AG04450 (cell line): ENCODE measurements at regions not wholly inside any gene's neighbourhood (a gene's known extent, or its start where the extent isn't known, plus 50 kb on each side); places are given as distances from the start of the nearest gene placed in this dataset.

Experiments used
- CTCF ChIA-PET: fragments of 300-600, 350-600 bp; formaldehyde crosslinking; extraction: SDS; loops from one replicate; lab custom pipeline; 2022; ENCODE audit warnings: antibody characterized with exemption, inconsistent platforms; lab: Charles Lee
- POLR2A ChIA-PET: fragments of 350-600 bp; formaldehyde crosslinking; extraction: SDS; loops from one replicate; lab custom pipeline; 2021; ENCODE audit warnings: antibody characterized with exemption, inconsistent platforms; lab: Yijun Ruan, JAX
- DNase-seq: peaks from one replicate; pipeline ENCODE4 v3.0.0-alpha.2; 2011; ENCODE audit warnings: low read depth, low spot score
- H3K27ac ChIP-seq: one replicate; pipeline ENCODE4 v1.5.1; 2012; ENCODE audit warnings: low read depth, low read length, control low read depth
- H3K27me3 ChIP-seq: one replicate; pipeline ENCODE4 v1.6.0; 2012; ENCODE audit warnings: low read length; ENCODE audit not compliant: control insufficient read depth, insufficient read depth
- H3K4me3 ChIP-seq: 2 replicates; pipeline ENCODE4 v1.5.1; 2011; ENCODE audit warnings: mild to moderate bottlenecking, low read depth, low read length, control low read depth
- H3K9me3 ChIP-seq: 2 replicates; pipeline ENCODE4 v1.5.1; 2012; ENCODE audit warnings: low read length; ENCODE audit not compliant: control insufficient read depth, insufficient read depth
- CTCF ChIP-seq: IDR thresholded peaks from 2 replicates; pipeline ENCODE4 v1.5.1; 2011; ENCODE audit warnings: low read depth, low read length, control low read depth, inconsistent platforms

- no peaks in the 10 kb centered on the region for H3K9me3 ChIP-seq
- H3K4me3 ChIP-seq, result no peak overlapping the region
- no peak overlapping the region for H3K27ac ChIP-seq
- no peak for DNase-seq
- no peak for TF ChIP-seq CTCF
- POLR2A ChIA-PET, result no interaction called here
- H3K27me3 ChIP-seq, result peaks cover under 1% of the 10 kb centered on the region
- CTCF ChIA-PET, result no interaction called here
Measured at GRCh38 chr18:10121786-10122515, 208.1 kb downstream of the VAPA start.

GRCh38 chr18:10122988-10123950 lies 209.5 kb downstream of the VAPA start:
- H3K27me3 ChIP-seq, result peaks cover 10% of the 10 kb centered on the region
- DNase-seq, result no peak
- POLR2A ChIA-PET, result no interaction called here
- no peak for TF ChIP-seq CTCF
- CTCF ChIA-PET, result interaction anchor here (0.7 kb wide), 1 partner anchor 152 kb away, joined by 9 read pairs; no protein-coding TSS in a partner anchor
- no peak overlapping the region for H3K4me3 ChIP-seq
- H3K9me3 ChIP-seq, result no peaks in the 10 kb centered on the region
- no peak overlapping the region for H3K27ac ChIP-seq

GRCh38 chr18:10124071-10124470 lies 210.3 kb downstream of the VAPA start:
- no peak overlapping the region for H3K4me3 ChIP-seq
- H3K9me3 ChIP-seq, result no peaks in the 10 kb centered on the region
- H3K27me3 ChIP-seq, result peaks cover 13% of the 10 kb centered on the region
- no peak for DNase-seq
- TF ChIP-seq CTCF, result no peak
- CTCF ChIA-PET, result interaction anchor here (0.7 kb wide), 1 partner anchor 152 kb away, joined by 9 read pairs; no protein-coding TSS in a partner anchor
- H3K27ac ChIP-seq, result no peak overlapping the region
- POLR2A ChIA-PET, result no interaction called here

GRCh38 chr18:10124557-10124956 lies 210.7 kb downstream of the VAPA start:
- H3K27me3 ChIP-seq, result peaks cover 16% of the 10 kb centered on the region

More at GRCh38 chr18:10124557-10124956, 210.7 kb downstream of the VAPA start:
- CTCF ChIA-PET, result no interaction called here
- H3K9me3 ChIP-seq, result no peaks in the 10 kb centered on the region
- H3K4me3 ChIP-seq, result no peak overlapping the region
- TF ChIP-seq CTCF, result no peak
- POLR2A ChIA-PET, result no interaction called here
- DNase-seq, result no peak
- no peak overlapping the region for H3K27ac ChIP-seq
